HG03066 (cell line): ENCODE measurements at regions not wholly inside any gene's neighbourhood (a gene's known extent, or its start where the extent isn't known, plus 50 kb on each side); places are given as distances from the start of the nearest gene placed in this dataset.

Source experiments
- ATAC-seq: cut with Tn5 transposase; IDR thresholded peaks from one replicate; pipeline ENCODE4 v1.9.1; 2021; ENCODE audit warnings: low read depth; ENCODE audit not compliant: unreplicated experiment

DNA sequence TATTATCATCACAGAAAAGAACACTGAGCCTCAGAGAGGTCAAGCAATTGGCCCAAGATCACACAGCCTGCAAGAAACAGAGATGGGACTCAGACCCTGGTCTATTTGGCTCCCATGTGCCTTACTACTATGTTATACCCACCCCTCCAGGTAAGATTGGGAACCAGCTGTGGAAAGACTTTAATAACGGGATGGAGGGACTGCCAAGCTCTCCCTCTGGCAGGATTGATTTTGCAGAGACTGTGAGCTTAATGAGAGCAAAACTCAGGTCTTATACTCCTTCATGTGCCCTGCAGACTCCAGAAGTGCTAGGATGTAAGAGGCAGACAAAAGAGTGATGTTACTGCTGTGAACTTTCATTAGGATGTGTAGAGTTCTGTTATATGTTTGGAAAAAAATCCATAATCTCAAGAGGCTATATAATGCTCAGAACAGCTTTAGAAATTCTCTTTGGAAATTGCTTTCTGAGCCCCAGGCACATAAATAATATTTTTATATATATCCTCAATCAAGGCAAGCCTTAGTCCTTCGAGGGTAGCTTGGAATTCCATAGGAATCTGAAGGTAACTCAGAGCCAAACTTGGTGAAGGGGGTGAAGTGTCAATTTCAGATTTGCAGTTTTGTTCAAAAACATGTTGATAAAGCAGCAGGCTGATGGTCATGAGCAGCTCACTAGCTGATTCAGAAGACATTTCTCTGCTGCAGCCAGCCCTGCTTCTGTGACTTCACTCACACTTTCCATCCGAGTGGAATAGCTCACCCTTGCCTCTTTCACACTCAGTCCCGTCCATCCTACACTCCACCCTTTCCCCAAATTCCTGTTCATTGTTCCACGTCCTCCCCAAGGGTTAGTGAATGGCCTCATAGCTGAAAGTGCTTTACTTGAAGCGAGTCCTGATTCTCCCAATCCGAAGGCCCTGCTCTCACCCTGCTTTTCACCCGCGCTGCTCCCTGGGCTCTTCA is 188.8 kb downstream of the SNX19 start:
- no peak for ATAC-seq

DNA sequence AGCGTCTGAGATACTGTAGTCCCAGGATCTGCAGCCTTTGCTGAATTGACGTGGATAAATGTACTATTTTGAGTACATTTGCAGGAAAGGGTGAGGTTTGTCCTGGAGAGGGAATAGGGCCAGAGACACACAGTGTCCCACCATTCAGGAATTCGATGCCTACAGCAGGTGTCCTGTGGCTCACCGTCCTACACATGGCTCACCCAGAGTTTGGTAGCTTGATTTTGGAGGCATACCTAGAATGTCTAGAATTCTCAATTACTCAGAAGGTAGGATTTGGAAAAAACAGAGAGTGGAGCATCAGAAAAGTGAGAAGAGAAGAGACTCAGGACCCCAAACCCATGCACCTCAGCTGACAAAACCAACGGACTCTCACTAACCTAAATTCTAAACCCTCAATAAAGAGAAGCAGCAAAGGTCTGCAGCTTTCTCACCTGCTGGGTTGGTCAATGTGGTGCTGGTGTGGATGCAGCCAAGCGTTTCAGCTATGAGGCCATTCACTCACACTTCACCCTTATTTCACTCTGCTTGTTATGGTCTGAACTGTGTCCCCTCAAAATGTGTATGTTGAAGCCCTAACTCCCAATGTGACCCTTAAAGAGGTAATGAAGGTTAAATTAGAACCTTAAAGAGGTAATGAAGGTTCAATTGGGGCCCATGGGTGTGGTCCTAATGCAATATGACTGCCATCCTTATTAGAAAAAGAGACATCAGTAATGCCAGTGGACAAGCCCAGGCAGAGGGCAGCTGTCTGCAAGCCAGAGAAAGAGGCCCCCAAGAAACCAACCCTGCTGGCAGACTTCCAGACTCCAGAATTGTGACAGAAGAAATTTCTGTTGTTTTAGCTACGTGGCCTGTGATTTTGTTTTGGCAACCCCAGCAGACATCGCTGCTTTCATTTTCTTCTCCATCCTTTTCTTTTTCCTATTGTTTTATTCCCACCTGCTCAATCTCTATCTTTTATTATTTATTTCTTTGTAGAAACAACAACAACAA is 187.8 kb downstream of the SNX19 start:
- no peak for ATAC-seq

DNA sequence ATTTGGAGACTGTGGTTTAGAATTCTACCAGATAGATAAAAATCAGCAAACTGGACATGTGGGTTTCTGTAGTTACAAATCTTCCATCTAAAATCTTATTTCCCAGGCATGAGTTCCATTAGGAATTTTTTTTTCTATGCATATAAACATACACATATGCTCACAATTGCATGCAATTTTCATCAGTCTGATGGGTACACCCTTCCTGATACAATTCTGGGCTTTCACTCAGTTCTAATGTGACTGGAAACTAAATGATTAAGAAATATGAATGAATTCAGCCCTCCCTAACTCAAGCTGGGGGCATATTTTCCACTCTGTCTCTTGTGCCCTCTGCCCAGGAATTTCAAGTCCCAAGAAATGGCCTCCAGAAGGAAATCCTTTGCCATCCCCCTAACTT is 187.1 kb downstream of the SNX19 start:
- no peak for ATAC-seq

DNA sequence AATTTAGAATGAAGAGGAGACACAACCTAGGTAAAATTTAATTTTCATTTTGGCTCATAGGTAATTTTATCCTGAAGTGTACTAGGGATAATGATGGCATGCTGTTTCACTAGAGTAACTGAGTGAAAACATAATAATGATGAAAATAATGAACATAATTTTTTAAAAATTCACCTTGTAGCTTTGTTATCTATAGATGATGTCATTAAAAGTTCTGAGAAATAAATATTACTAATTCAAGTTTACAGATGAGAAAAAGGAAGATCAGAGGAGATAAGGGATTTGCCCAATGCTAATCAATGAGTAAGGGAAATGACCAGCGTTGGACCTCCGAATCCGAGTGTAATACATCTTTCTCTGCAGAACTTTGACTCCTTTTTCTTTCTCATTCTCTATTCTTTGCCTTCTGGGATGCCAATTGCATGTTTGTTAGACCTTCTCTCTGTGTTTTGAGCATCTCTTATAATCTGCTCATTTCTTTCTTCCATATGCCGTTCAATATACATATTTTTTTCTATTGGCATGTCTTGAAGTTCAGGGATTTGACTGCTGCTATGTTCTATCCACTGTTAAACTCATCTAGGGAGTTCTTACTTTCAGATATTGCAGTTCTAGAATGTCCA is 186.5 kb downstream of the SNX19 start:
- no peak for ATAC-seq

DNA sequence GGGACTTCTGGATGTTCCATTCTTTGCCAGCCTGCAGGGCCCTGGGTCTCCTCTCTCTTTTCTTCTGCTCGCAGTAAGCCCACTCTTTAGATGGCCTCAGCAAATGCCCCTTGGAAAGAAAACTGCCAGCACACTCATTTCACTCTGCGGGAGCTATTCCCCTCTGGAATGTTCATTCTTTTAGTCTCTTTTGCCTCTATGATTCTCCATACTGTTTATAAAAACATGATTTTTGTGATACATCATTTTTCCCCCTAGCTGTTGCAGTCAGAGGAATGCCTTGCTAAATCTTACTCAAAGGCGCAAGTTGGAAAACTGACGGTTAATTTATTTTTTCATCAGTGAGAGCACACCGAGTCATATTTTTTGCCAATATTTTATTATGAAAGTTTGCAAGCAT is 184.9 kb downstream of the SNX19 start:
- no peak for ATAC-seq

DNA sequence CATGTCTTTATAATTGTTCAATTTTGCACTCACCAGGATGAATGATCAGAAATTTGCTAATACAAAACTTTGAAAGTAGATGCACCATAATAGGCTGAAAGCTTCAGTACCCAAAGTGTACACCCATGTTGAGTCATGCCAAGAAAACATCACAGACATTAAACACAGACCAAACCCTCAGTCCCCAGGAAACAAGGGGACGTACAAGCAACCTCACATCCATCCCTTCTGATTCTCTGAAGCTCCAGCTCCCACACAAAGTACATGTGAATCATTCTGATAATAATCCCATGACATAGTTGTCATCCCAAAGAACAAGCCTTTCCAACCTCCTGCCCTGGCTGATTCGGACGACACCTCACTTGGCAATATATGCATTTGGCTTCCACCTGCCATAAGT is 183.8 kb downstream of the SNX19 start:
- no peak for ATAC-seq

DNA sequence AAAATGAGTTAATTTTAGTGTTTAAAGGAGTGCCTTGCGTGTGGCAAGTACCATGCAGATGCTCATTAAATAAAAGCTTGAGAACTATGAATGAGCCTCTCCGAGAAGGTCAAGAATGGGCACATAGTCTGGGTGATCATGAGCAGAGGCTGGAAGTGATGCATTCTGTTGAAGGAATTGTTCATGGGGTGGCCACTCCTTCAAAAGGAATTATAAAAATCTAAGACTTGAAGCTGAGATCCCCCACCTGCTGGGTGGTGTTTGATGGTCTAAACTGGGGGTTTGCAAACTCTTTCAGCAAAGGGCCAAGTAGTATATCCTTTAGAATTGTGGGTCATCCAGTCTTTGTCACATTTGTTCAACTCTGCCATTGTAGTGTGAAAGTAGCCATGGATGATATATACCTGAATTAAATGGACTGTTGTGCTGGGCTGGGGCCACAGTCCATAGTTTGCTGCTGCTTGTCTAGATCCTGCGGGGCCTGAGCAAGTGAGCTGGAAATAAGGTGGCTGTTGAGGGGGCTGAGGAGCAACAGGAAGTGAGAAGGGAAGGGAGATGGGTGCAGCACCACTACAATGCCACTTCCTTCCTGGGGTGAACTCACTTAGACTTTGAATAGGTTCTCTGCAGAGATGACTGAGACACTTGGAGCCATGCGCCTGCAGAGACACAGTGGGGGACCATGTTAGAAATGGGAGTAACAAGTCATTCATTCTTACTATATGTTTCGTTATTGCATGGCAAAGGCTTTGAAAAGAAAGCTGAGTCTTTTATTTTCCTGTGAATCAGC is 179.0 kb downstream of the SNX19 start:
- no peak for ATAC-seq

DNA sequence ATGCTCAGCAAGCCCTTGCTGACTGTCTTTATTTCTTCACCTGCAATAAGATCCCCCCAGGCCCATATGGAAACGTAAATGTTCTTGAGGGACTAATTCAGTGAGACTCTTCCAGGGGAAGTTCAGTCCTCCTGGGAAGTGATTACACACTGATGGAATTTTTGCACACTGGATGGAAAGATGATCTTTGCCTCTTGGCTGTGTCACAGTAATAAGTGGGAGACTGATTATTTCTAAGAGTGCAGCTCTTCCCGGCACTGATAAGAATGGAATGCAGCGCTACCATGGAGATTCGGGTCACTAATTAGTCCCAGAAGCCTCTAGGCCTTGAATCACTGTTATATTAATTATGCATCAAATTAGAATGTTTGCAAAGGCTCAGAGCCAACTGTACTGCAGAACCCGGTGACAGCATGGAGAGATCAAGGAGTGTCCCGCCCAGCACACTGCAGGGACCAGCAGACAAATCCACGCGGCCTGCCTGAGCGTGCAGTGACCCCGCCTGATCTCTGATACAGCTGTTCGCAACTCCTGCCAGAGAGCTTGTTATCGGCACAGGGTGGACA is 178.3 kb downstream of the SNX19 start:
- ATAC-seq: no peak

DNA sequence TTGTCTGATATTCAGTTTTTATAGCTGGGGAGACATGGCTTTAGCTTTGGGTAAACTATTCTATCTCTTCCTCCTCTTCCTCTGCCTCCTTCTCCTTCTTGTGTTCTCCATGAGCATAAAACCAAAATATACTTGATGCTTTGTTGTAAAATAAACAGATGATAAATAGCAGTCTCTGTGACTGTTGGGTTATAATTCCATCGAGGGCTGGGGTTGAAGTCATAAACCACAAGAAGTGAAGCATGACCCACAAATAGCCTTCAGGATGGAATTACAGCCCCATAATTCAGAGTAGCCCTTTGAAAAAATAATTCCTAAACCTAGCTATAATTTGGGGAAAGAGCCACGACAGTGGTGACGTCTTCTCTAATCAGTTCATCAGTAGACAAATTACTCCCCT is 177.7 kb downstream of the SNX19 start:
- ATAC-seq: no peak

DNA sequence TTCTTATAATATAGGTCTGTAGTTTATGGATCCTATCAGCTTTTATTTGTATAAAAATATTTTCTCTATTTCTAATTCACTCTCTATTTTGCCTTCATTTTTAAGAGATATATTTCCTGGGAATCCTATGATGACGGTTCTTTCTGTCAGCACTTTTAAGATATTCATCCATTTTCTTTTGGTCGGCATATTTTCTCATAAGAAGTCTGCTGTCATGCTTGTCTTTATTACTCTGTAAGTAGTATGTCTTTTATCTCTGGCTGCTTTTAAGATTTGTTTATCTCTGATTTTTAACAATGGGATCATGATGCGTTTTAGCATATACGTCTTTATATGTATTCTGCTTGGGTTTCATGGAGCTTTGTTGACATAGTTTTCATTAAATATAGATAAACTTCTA is 175.5 kb downstream of the SNX19 start:
- ATAC-seq: no peak

DNA sequence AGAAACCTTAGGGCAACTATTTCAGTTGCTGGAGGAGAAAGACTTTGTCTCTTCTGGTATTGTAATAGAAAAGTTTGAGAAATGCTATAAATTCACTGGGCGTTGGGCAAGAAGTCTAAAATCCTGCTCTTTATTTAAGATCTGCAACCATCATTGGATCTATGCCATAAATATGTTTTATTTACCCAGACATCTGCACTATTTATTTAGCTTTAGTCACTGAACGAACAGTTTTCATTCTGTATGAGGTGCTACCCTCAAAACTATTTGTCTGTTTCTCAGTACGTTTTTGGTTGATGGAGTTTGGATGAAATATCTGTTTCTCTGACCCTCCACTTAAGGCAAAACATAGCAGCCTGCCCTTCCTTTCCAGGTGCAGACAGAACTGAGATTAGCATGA is 171.5 kb downstream of the SNX19 start:
- ATAC-seq: no peak

DNA sequence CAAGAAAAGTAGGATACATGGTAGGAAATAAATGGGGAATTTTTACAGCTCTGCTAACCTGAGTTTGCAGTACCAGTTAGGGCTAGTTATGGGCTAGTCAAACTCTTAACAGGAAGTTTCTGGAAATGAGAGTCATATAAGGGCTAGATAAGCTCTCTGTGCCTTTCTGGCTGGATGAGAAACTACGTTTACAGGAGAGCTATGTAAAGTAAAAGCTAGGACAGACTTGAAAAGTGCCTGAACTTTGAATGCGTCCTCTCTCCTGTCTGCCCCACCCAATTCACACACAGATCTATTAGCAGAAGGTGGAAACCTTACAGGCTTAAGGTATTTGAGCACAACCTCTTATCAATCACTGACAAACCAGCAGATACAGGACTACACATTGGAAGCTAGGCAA is 167.1 kb downstream of the SNX19 start:
- no peak for ATAC-seq

DNA sequence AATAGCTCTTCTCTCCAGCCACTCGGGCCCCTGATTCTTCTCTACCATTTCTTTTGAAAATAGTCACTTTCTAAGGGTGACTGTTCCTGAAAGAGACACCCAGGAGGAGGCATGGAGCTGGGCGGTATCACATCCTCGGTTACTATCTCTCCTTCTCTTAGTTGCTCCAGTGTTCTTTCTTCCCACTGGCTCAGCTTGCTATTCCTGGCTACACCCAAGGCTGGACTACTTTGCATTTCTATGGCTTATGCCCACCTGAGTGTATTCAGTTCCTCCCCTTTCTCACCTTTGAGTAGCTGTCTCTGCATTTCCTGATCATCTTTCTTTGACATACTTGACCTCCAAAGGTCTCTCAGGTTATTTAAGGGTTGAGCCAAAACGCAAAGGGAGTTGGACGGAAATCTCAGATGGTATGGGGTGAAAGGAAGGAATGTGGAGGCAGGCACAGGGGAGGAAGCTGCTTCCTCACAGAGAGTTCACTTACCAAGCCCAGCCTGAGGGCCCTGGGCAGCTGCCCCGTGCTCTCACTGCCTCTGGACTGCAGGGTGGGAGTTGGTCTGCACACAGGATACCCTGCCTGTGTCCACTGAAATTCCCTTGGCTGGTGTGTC is 155.7 kb downstream of the SNX19 start:
- ATAC-seq: no peak

DNA sequence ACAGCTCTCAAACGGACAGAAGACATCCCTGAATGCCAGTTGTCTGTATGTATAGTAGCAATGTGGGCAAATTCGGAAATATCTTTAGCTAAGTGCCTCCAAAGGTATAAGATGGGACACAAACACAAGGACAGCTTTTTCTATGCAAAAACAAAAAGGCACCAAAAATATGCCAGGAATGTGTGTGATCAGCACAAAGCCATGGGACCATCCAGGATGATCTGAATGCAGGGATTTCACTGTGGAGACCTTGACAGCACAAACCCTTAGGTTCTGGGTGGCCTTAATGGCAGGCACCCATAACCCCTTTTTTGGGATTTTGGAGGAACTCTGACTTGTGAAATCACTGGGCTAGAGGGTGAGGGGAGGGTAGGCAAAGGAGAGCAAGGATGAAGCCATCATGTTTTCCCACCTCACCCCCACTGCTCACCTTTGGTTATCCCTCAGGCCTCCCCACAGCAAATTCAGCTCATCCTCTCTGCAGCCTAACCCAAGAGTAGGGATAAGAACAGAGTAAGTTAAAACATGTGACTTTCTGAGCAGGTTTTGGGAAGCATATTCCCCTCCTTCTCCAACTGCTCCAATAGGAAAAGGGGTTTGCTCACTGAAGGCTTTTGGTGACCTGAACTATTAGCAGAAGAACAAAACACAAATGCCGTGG is 154.6 kb downstream of the SNX19 start:
- no peak for ATAC-seq

DNA sequence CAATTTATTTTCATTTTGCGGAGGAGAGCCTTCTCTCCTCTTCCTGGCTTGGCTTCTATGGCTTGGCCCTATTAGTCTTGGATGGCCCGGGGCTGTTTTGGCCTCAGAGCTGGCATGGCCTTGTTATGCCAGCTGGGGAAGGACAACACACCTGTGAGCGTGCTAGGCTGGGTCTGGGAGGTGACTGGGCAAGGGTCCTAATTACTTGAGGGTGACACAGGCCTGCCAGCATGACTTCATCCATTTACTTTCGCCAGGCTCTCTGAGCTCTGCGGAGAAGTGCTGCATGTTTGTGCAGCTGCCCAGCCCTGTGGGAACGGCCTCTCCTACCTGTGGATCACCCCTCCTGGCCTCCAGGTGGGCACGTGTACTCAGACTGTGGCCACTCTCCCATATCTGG is 153.6 kb downstream of the SNX19 start:
- ATAC-seq: no peak

DNA sequence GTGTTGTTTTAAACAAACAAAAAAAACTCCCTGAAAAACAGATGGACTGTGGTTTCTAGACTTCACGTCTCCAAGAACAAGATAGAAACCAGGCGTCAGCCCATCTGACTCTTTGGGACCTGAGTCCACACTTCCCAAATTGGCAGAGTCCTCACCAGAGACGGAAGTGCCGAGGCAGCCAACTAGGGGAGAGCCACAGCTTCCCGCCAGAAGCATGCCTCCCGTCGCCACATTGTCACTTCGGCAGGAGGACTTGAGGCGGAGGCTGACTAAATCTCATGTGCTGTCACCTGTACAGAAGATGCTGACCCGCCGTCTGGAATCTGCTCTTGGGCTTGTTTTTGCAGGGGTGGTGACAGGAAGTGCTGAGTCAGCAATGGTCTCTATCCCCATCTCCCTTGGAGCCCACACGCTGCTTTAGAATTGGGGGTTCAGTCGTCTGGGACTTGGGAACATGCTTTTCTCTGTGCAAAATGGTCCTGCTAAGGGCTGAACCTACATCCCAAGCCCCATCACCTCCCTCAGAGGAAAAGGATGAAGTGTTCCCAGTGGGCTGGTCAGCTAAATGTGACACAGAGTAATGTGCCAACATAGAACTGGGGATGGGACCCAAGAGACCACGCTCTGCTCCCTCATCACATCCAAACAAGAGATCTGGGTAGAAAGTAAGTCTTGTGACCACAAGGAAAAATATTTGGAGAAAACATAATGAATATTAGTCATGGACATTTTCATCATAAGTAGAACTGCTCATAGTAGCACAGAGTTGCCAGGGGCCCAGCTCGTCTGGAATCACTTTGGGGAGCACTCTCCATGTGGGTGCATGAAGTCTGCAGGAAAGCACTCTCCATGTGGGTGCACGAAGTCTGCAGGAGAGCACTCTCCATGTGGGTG is 152.9 kb downstream of the SNX19 start:
- ATAC-seq: no peak

DNA sequence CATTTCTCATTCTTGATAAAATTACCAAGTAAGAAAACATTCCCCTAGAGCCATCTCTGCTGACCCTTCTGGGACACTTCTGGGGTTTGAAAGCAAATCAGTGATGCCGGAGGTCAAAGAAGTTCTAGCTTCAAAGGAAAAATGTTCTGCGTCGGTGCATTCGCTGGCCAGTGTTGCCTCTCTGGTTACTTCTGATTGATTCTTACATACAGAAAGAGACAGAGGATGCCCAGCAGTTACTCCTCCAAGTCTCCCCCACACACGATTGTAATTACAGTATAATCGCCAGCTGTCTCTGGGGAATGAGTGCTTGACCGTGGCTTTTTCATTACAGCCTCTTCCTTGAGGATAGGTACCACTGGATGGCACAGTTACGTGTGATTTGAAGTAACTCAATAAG is 150.9 kb downstream of the SNX19 start:
- ATAC-seq: no peak
